Heart right ventricle (tissue), 16 donors: ENCODE measurements at regions not wholly inside any gene's neighbourhood (a gene's known extent, or its start where the extent isn't known, plus 50 kb on each side); places are given as distances from the start of the nearest gene placed in this dataset.

ENCODE experiments used
- ATAC-seq, 8 donors: fragments of 200-7000 bp; cut with Tn5 transposase; one replicate each; pipeline ENCODE4 v1.9.1; 2020; ENCODE audit warnings: mild to moderate bottlenecking in 8 of 8, moderate library complexity in 8 of 8, moderate number of reproducible peaks in 1 of 8
- DNase-seq, 2 donors: peaks; one replicate each; pipeline ENCODE4 v3.0.0-alpha.2; 2020
- H3K27ac ChIP-seq, 10 donors: fragments of 200-600 bp; sonication (generic) in 2 of 10; one replicate each; pipeline versions ENCODE4 v1.5.0 to v1.8.0; 2020 to 2022; ENCODE audit warnings: mild to moderate bottlenecking in 3 of 10
- H3K27me3 ChIP-seq, 7 donors: fragments of 200-600 bp; one replicate each; pipeline ENCODE4 v1.8.0; 2021 to 2022; ENCODE audit warnings: mild to moderate bottlenecking in 2 of 7
- H3K36me3 ChIP-seq, 9 donors: fragments of 200-600 bp; sonication (generic) in 1 of 9; one replicate each; pipeline versions ENCODE4 v1.5.0 to v1.8.0; 2020 to 2022; ENCODE audit warnings: mild to moderate bottlenecking in 2 of 9
- H3K4me1 ChIP-seq, 9 donors: fragments of 200-600 bp; sonication (generic) in 1 of 9; one replicate each; pipeline versions ENCODE4 v1.5.0 to v1.8.0; 2020 to 2022; ENCODE audit warnings: mild to moderate bottlenecking in 4 of 9
- H3K4me3 ChIP-seq, 10 donors: fragments of 200-600 bp; sonication (generic) in 2 of 10; one replicate each; pipeline versions ENCODE4 v1.5.0 to v1.8.0; 2020 to 2022; ENCODE audit warnings: mild to moderate bottlenecking in 7 of 10, moderate library complexity in 2 of 10
- H3K9me3 ChIP-seq, 11 donors: fragments of 200-600 bp in 10 of 11; sonication (generic) in 2 of 11; one replicate each; pipeline versions ENCODE4 v1.5.0 to v1.8.0; 2013 to 2022; ENCODE audit warnings: mild to moderate bottlenecking in 2 of 11, control low read depth in 1 of 11, moderate library complexity in 1 of 11
- CTCF ChIP-seq, 9 donors: fragments of 200-600 bp; sonication (generic) in 2 of 9; IDR thresholded peaks; one replicate each; pipeline versions ENCODE4 v1.5.0 to v1.8.0; 2021 to 2022; ENCODE audit warnings: antibody characterized with exemption in 9 of 9, mild to moderate bottlenecking in 5 of 9, moderate library complexity in 1 of 9
- WGBS, 2 donors: extraction: QIAGEN DNeasy Blood & Tissue Kit; methylation state at CpG; one replicate each; pipeline ENCODE4 v1.1.7; 2013; ENCODE audit warnings: inconsistent platforms in 1 of 2; 5-methylcytosine and 5-hydroxymethylcytosine counted together
- intact Hi-C, 10 donors: fragments of 100-400 bp; cut with DNase I; formaldehyde crosslinking; loops; one replicate each; pipeline versions ENCODE4 v1.11.1 to v1.14.2; 2022
- donor health status: Arrhythmogenic right ventricular cardiomyopathy.
- donor health status: ischemic (EF 13 %, LVEDD 7.1; RV severe dilation, severe dysfunction).
- donor health status: healthy with polysubstance abuse.
- donor health status: DM: no; HTN: yes; CAD: no.
- donor health status: DM: no; HTN: no; CAD: no.
- donor health status: ischemic (EF 25% LVEDD 6.9; RV normal size, moderate dysfunction).
- donor health status: ischemic (EF 25% LVEDD 5.7; RV mildly dilated, moderate dysfunction).
- donor health status: healthy.
- donor health status: DM: yes; HTN: yes; CAD: no.
- donor health status: Ischemic cardiomyopathy.
- donor health status: ischemic (EF 35%, LVEDD 5.7; RV mildly dilated, moderate dysfunction).
- donor health status: nonischemic (EF 11% LVEDD 7.7; RV severe dilation, severe dysfunction).
- donor health status: DM: yes; HTN: yes; CAD: no.
- donor health status: PGD.
- donor health status: ischemic (EF 29% LVEDD 5.4; RV normal size, mild dysfunction).
- donor health status: nonischemic (EF 23%, LVEDD 6.1; RV moderate dilation, normal function).

GRCh38 chr14:34062353-34062973 is 111.6 kb upstream of the EGLN3 start:
- H3K4me1 ChIP-seq = peaks cover 11 to 59% (median 26%) of the 10 kb centered on the region in 9 donors
- 97 to 100% methylated on average over 8 of the region's 8 CpGs for WGBS, 2 donors
- no peak overlapping the region for H3K4me3 ChIP-seq
- peaks cover 0 to 2% (median 0%) of the 10 kb centered on the region in 7 donors for H3K27me3 ChIP-seq
- ATAC-seq (no peak), DNase-seq (no peak)
- intact Hi-C loops = loop anchor here in 5 of 10 donors (5.0 to 10.0 kb wide), 5 partner anchors 65 to 172 kb away; partner anchors contain the start of gene EGLN3 (in 3 of the 5)
- peak overlapping the region in 7 of 10 donors; percentile 63 to 88 (median 80) for H3K27ac ChIP-seq
- H3K9me3 ChIP-seq = peaks cover 0 to 4% (median 0%) of the 10 kb centered on the region in 11 donors
- H3K36me3 ChIP-seq = no peaks in the 10 kb centered on the region
- TF ChIP-seq CTCF (IDR thresholded peaks at IDR 0.05) = no peak

- Histone ChIP-seq H3K27ac (peak overlapping the region; percentile 91 to 98 (median 94)), H3K36me3 (no peaks in the 10 kb centered on the region), H3K9me3 (no peaks in the 10 kb centered on the region), H3K27me3 (peaks cover 0 to 2% (median 0%) of the 10 kb centered on the region in 7 donors), H3K4me3 (peak overlapping the region; percentile 41 to 84 (median 65)), H3K4me1 (peaks cover 11 to 54% (median 25%) of the 10 kb centered on the region in 9 donors)
- intact Hi-C loops = loop anchor here in 5 of 10 donors (2.0 to 10.0 kb wide), 6 partner anchors 67 to 174 kb away; partner anchors contain the start of gene EGLN3 (in 3 of the 5)
- DNase-seq = no peak
- TF ChIP-seq CTCF (IDR thresholded peaks at IDR 0.05) = no peak
- ATAC-seq = peak; percentile 6 to 52 (median 28)
- WGBS, 2 donors = 12 to 25% methylated on average over 16 of the region's 16 CpGs
Observed at GRCh38 chr14:34060651-34060999, 109.8 kb upstream of the EGLN3 start.

GRCh38 chr14:34059925-34060650 is 109.2 kb upstream of the EGLN3 start:
- Histone ChIP-seq H3K27me3 (peaks cover 0 to 2% (median 0%) of the 10 kb centered on the region in 7 donors), H3K36me3 (no peaks in the 10 kb centered on the region), H3K9me3 (no peaks in the 10 kb centered on the region), H3K27ac (peak overlapping the region; percentile 91 to 98 (median 94)), H3K4me3 (peak overlapping the region; percentile 41 to 84 (median 65)), H3K4me1 (peaks cover 11 to 51% (median 20%) of the 10 kb centered on the region in 9 donors)
- WGBS, 2 donors = 1% methylated on average over 84 of the region's 84 CpGs
- peak in 6 of 9 donors; percentile 27 to 63 (median 52) for TF ChIP-seq CTCF (IDR thresholded peaks at IDR 0.05)
- intact Hi-C loops = loop anchor here in 7 of 10 donors (2.0 to 10.0 kb wide), 6 partner anchors 67 to 175 kb away; partner anchors contain the start of gene EGLN3 (in 4 of the 7)
- DNase-seq (peak; percentile 75 to 85), ATAC-seq (peak; percentile 92 to 97 (median 94))
